DOHH2 (cell line): ENCODE measurements at regions not wholly inside any gene's neighbourhood (a gene's known extent, or its start where the extent isn't known, plus 50 kb on each side); places are given as distances from the start of the nearest gene placed in this dataset.

Source experiments
- H3F3A ChIP-seq: fragments of 200-600 bp; sonication (generic), shearing (Covaris generic); 2 replicates; pipeline ENCODE4 v1.6.0; 2016; ENCODE audit warnings: antibody characterized with exemption, mild to moderate bottlenecking; ENCODE audit not compliant: control insufficient read depth, insufficient read depth
- H3K27ac ChIP-seq: fragments of 200-600 bp; sonication (generic); 2 replicates; pipeline ENCODE4 v1.5.1; 2014; ENCODE audit warnings: low read depth, mild to moderate bottlenecking, low read length, moderate library complexity
- H3K27me3 ChIP-seq: fragments of 200-600 bp; sonication (generic); 2 replicates; pipeline ENCODE4 v1.6.1; 2014; ENCODE audit warnings: mild to moderate bottlenecking, low read length, mixed read lengths; ENCODE audit not compliant: control insufficient read depth
- H3K36me3 ChIP-seq: fragments of 200-600 bp; sonication (generic); 2 replicates; pipeline ENCODE4 v1.6.1; 2014; ENCODE audit warnings: mild to moderate bottlenecking, low read length, moderate library complexity, mixed read lengths; ENCODE audit not compliant: control insufficient read depth
- H3K4me1 ChIP-seq: fragments of 200-600 bp; sonication (generic); 2 replicates; pipeline ENCODE4 v1.6.1; 2014; ENCODE audit warnings: mild to moderate bottlenecking, low read length, mixed read lengths; ENCODE audit not compliant: control insufficient read depth
- H3K4me2 ChIP-seq: fragments of 200-600 bp; sonication (generic); 2 replicates; pipeline ENCODE4 v1.6.0; 2014; ENCODE audit warnings: mild to moderate bottlenecking, low read length, moderate library complexity
- H3K4me3 ChIP-seq: fragments of 200-600 bp; sonication (generic); 2 replicates; pipeline ENCODE4 v1.5.1; 2014; ENCODE audit warnings: mild to moderate bottlenecking, low read length, mixed read lengths
- H3K79me2 ChIP-seq: fragments of 200-600 bp; sonication (generic); 2 replicates; pipeline ENCODE4 v1.6.1; 2014; ENCODE audit warnings: mild to moderate bottlenecking, low read length, mixed read lengths; ENCODE audit not compliant: control insufficient read depth
- H3K9me2 ChIP-seq: fragments of 200-600 bp; sonication (generic); replicated peaks from 2 replicates; pipeline ENCODE4 v1.6.1; 2014; ENCODE audit warnings: mild to moderate bottlenecking, low read length, mixed read lengths; ENCODE audit not compliant: control insufficient read depth
- H3K9me3 ChIP-seq: fragments of 200-600 bp; sonication (generic); 2 replicates; pipeline ENCODE4 v1.6.1; 2014; ENCODE audit warnings: antibody characterized with exemption, low read length, mixed read lengths; ENCODE audit not compliant: control insufficient read depth, insufficient read depth
- H4K20me1 ChIP-seq: fragments of 200-600 bp; sonication (generic); 2 replicates; pipeline ENCODE4 v1.6.0; 2014; ENCODE audit warnings: low read depth, mild to moderate bottlenecking, antibody characterized with exemption, low read length, moderate library complexity; ENCODE audit not compliant: control insufficient read depth, insufficient read depth
- CTCF ChIP-seq: fragments of 200-600 bp; sonication (generic); IDR thresholded peaks from one replicate; pipeline ENCODE4 v1.5.1; 2014; ENCODE audit warnings: antibody characterized with exemption, mild to moderate bottlenecking, low read depth, low read length; ENCODE audit not compliant: poor library complexity, severe bottlenecking
- EZH2phosphoT487 ChIP-seq: fragments of 200-600 bp; sonication (generic); IDR thresholded peaks from 2 replicates; pipeline ENCODE4 v1.6.1; 2017; ENCODE audit warnings: borderline replicate concordance, mild to moderate bottlenecking, antibody characterized with exemption, low read length, moderate library complexity, mixed read lengths

GRCh38 chr12:118651487-118651886, 275.1 kb downstream of the SUDS3 start:
- Histone ChIP-seq H3F3A (no peaks in the 10 kb centered on the region), H3K4me2 (no peak overlapping the region)

GRCh38 chr12:118655588-118655987, 279.2 kb downstream of the SUDS3 start:
- Histone ChIP-seq H3K9me2 (no peaks in the 10 kb centered on the region), H4K20me1 (no peaks in the 10 kb centered on the region), H3K27ac (no peak overlapping the region), H3K4me2 (no peak overlapping the region), H3K4me1 (no peaks in the 10 kb centered on the region), H3K79me2 (no peaks in the 10 kb centered on the region), H3K4me3 (no peak overlapping the region), H3F3A (no peaks in the 10 kb centered on the region), H3K27me3 (no peaks in the 10 kb centered on the region), H3K36me3 (no peaks in the 10 kb centered on the region), H3K9me3 (no peaks in the 10 kb centered on the region)
- no peak for TF ChIP-seq EZH2phosphoT487

More at GRCh38 chr12:118651487-118651886, 275.1 kb downstream of the SUDS3 start:
- no peak overlapping the region for H3K4me3 ChIP-seq
- H3K9me2 ChIP-seq: no peaks in the 10 kb centered on the region
- no peaks in the 10 kb centered on the region for H3K79me2 ChIP-seq
- no peaks in the 10 kb centered on the region for H3K9me3 ChIP-seq
- no peaks in the 10 kb centered on the region for H3K27me3 ChIP-seq
- no peak overlapping the region for H3K27ac ChIP-seq
- no peaks in the 10 kb centered on the region for H3K4me1 ChIP-seq
- TF ChIP-seq CTCF: no peak
- no peak for TF ChIP-seq EZH2phosphoT487
- no peaks in the 10 kb centered on the region for H4K20me1 ChIP-seq
- no peaks in the 10 kb centered on the region for H3K36me3 ChIP-seq

- Histone ChIP-seq H3F3A (no peaks in the 10 kb centered on the region), H3K79me2 (no peaks in the 10 kb centered on the region), H3K9me2 (no peaks in the 10 kb centered on the region), H3K4me3 (no peak overlapping the region), H3K36me3 (no peaks in the 10 kb centered on the region), H3K9me3 (no peaks in the 10 kb centered on the region), H3K27me3 (no peaks in the 10 kb centered on the region), H4K20me1 (no peaks in the 10 kb centered on the region), H3K4me2 (no peak overlapping the region), H3K4me1 (no peaks in the 10 kb centered on the region), H3K27ac (no peak overlapping the region)
- TF ChIP-seq EZH2phosphoT487: no peak
- TF ChIP-seq CTCF: no peak
Measured at GRCh38 chr12:118680356-118680963, 300.9 kb upstream of the SRRM4 start.

- H3K9me3 ChIP-seq: no peaks in the 10 kb centered on the region
- H3K36me3 ChIP-seq: no peaks in the 10 kb centered on the region
- H3K4me3 ChIP-seq: no peak overlapping the region
- no peak overlapping the region for H3K4me2 ChIP-seq
- H3F3A ChIP-seq: no peaks in the 10 kb centered on the region
- no peak overlapping the region for H3K27ac ChIP-seq
- H3K9me2 ChIP-seq: no peaks in the 10 kb centered on the region
- TF ChIP-seq CTCF: no peak
- TF ChIP-seq EZH2phosphoT487: no peak
- H3K79me2 ChIP-seq: no peaks in the 10 kb centered on the region
- H3K27me3 ChIP-seq: no peaks in the 10 kb centered on the region
- H4K20me1 ChIP-seq: no peaks in the 10 kb centered on the region
- H3K4me1 ChIP-seq: no peaks in the 10 kb centered on the region
Measured at GRCh38 chr12:118682656-118683055, 298.7 kb upstream of the SRRM4 start.
